ENCODE measurements at regions not wholly inside any gene's neighbourhood (a gene's known extent, or its start where the extent isn't known, plus 50 kb on each side); places are given as distances from the start of the nearest gene placed in this dataset.

GRCh38 chr7:131119381-131119780 lies 208.3 kb upstream of the MKLN1 start:
- DNase-seq (ENCODE audit: low spot score) (no peak), ATAC-seq (ENCODE audit: low FRiP score) (no peak)
- no peak for TF ChIP-seq CTCF (IDR thresholded peaks at IDR 0.05)

- no peak for TF ChIP-seq CTCF (IDR thresholded peaks at IDR 0.05)
- ATAC-seq (ENCODE audit: low FRiP score), result no peak
- DNase-seq (ENCODE audit: low spot score), result no peak
Measured at GRCh38 chr7:131122394-131122793, 205.3 kb upstream of the MKLN1 start.

GRCh38 chr7:131124001-131124629 lies 203.6 kb upstream of the MKLN1 start:
- ATAC-seq (ENCODE audit: low FRiP score) (no peak), DNase-seq (ENCODE audit: low spot score) (no peak)
- no peak for TF ChIP-seq CTCF (IDR thresholded peaks at IDR 0.05)

- no peak for TF ChIP-seq CTCF (IDR thresholded peaks at IDR 0.05)
Measured at GRCh38 chr7:131124867-131125266, 202.8 kb upstream of the MKLN1 start.

GRCh38 chr7:131130324-131130723 lies 197.4 kb upstream of the MKLN1 start:
- DNase-seq (ENCODE audit: low spot score), result no peak
- no peak for ATAC-seq (ENCODE audit: low FRiP score)
- no peak for TF ChIP-seq CTCF (IDR thresholded peaks at IDR 0.05)

More at GRCh38 chr7:131124867-131125266, 202.8 kb upstream of the MKLN1 start:
- no peak for DNase-seq (ENCODE audit: low spot score)
- no peak for ATAC-seq (ENCODE audit: low FRiP score)

GRCh38 chr7:131131012-131131745 lies 196.5 kb upstream of the MKLN1 start:
- no peak for ATAC-seq (ENCODE audit: low FRiP score)
- no peak for DNase-seq (ENCODE audit: low spot score)
- no peak for TF ChIP-seq CTCF (IDR thresholded peaks at IDR 0.05)

Measured in omental fat pad (tissue), 3 donors.